ENCODE measurements at regions not wholly inside any gene's neighbourhood (a gene's known extent, or its start where the extent isn't known, plus 50 kb on each side); places are given as distances from the start of the nearest gene placed in this dataset.

DNA sequence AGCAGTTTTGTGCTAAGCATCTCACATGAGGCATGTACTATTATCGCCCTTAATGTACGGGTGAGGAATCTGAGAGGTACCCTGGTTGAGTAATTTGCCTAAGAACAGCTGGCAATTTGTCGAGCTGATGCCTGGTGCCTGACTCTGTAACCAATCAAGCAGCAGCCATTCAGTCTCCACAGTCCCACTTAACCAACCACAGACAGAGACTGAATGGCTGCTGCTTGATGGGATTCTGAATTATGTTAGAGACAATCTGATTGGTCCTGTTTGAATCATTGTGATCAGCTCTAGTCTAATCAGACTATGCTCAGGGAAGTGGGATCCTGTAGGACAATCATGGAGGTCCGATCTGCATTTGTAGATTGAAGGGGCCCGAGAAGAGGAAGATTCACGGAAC lies 447.0 kb downstream of the SHISA9 start:
- Histone ChIP-seq H3K18ac (ENCODE audit: low read depth, low read length) (no peak overlapping the region), H2BK5ac (ENCODE audit: low read depth, low read length, poor library complexity, severe bottlenecking) (no peak overlapping the region), H3K79me1 (ENCODE audit: low read depth in 1 of 2, low read length in 2 of 2) (no peaks in the 10 kb centered on the region), H3K4ac (ENCODE audit: low read depth, low read length) (no peak overlapping the region), H3K36me3 (ENCODE audit: control insufficient read depth, insufficient read depth, low read length) (no peaks in the 10 kb centered on the region), H2BK20ac (ENCODE audit: low read depth, low read length) (no peak overlapping the region), H3K27ac (ENCODE audit: insufficient read depth, low read length) (no peak overlapping the region), H3K4me1 (ENCODE audit: control insufficient read depth, insufficient read depth, low read length) (no peaks in the 10 kb centered on the region), H3K14ac (replicated peaks; ENCODE audit: low read depth, low read length) (no peak overlapping the region), H2BK120ac (ENCODE audit: low read depth, low read length) (no peak overlapping the region), H3K23ac (ENCODE audit: low read depth, low read length) (no peak overlapping the region), H4K91ac (ENCODE audit: insufficient read depth, low read depth, low read length) (no peak overlapping the region), H3K4me2 (ENCODE audit: low read depth, low read length) (no peak overlapping the region), H4K8ac (ENCODE audit: low read depth in 2 of 2, low read length in 2 of 2) (no peak overlapping the region), H3K9me3 (ENCODE audit: control insufficient read depth, insufficient read depth, low read length) (peaks cover 15% of the 10 kb centered on the region), H3K27me3 (ENCODE audit: control insufficient read depth, insufficient read depth, low read length) (no peaks in the 10 kb centered on the region), H3K9ac (ENCODE audit: low read depth, low read length) (no peak overlapping the region), H4K5ac (ENCODE audit: low read depth, low read length) (no peak overlapping the region), H3K4me3 (ENCODE audit: insufficient read depth, low read depth, low read length) (no peak overlapping the region), H2AFZ (replicated peaks; ENCODE audit: low read length, poor library complexity) (no peak overlapping the region), H3K9me1 (ENCODE audit: insufficient read depth, low read length) (no peaks in the 10 kb centered on the region), H3K56ac (ENCODE audit: extremely low read depth, insufficient read depth, low read length) (no peak overlapping the region), H2BK15ac (ENCODE audit: low read depth, low read length) (no peak overlapping the region), H2AK5ac (ENCODE audit: low read depth, low read length) (no peak overlapping the region), H4K20me1 (ENCODE audit: insufficient read depth, low read length) (no peaks in the 10 kb centered on the region), H2AK9ac (replicated peaks; ENCODE audit: low read depth, low read length, poor library complexity) (no peak overlapping the region)
- in situ Hi-C loops (cut with MboI; ENCODE audit: low sequenced_read_pairs), result no loop called here
- dilution Hi-C loops (cut with HindIII; ENCODE audit: low sequenced_read_pairs, unreplicated experiment), result no loop called here
- DNase-seq (no peak), ATAC-seq (ENCODE audit: low read depth) (no peak)
- no CpG with 5 or more reads among the region's 6 CpGs for WGBS, 2 experiments (ENCODE audit: extremely low coverage in 2 of 2, insufficient read length in 1 of 2)
- intact Hi-C loops (cut with micrococcal nuclease), result no loop called here
- no TSS peak for BruUV-seq (replicated peaks)
- TF ChIP-seq, protein P1, sequence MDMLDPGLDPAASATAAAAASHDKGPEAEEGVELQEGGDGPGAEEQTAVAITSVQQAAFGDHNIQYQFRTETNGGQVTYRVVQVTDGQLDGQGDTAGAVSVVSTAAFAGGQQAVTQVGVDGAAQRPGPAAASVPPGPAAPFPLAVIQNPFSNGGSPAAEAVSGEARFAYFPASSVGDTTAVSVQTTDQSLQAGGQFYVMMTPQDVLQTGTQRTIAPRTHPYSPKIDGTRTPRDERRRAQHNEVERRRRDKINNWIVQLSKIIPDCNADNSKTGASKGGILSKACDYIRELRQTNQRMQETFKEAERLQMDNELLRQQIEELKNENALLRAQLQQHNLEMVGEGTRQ (IDR thresholded peaks at IDR 0.05; ENCODE audit: low read depth, low read length), result no peak
- TF ChIP-seq RFX5 (IDR thresholded peaks at IDR 0.05; ENCODE audit: low read depth, low read length), result no peak
- POLR2A ChIA-PET (ENCODE audit: unreplicated experiment), result no interaction called here
- CTCF ChIA-PET, result no interaction called here

Measured in IMR-90 (cell line).